ENCODE measurements at regions not wholly inside any gene's neighbourhood (a gene's known extent, or its start where the extent isn't known, plus 50 kb on each side); places are given as distances from the start of the nearest gene placed in this dataset.

GRCh38 chr5:10009802-10010201, 239.9 kb downstream of the ATPSCKMT start:
- Histone ChIP-seq H3K4me2 (no peak overlapping the region), H3K36me3 (ENCODE audit: insufficient read depth) (no peaks in the 10 kb centered on the region), H2AFZ (ENCODE audit: low read depth) (no peak overlapping the region)

GRCh38 chr5:9987101-9987500, 262.6 kb downstream of the ATPSCKMT start:
- Histone ChIP-seq H4K20me1 (ENCODE audit: insufficient read depth) (no peaks in the 10 kb centered on the region), H2AFZ (ENCODE audit: low read depth) (no peak overlapping the region)
- no peak for TF ChIP-seq CTCF (conservative IDR thresholded peaks at IDR 0.05; ENCODE audit: low read depth, low read length)

More at GRCh38 chr5:10009802-10010201, 239.9 kb downstream of the ATPSCKMT start:
- Histone ChIP-seq H3K4me3 (IDR thresholded peaks at IDR 0.05; ENCODE audit: insufficient read depth, low read depth, low read length) (no peak overlapping the region), H3K79me2 (ENCODE audit: insufficient read depth, low read depth) (no peaks in the 10 kb centered on the region), H3K27me3 (ENCODE audit: insufficient read depth, low read depth) (no peaks in the 10 kb centered on the region), H4K20me1 (ENCODE audit: insufficient read depth) (no peaks in the 10 kb centered on the region), H3K4me1 (ENCODE audit: low read depth, poor library complexity, severe bottlenecking) (no peaks in the 10 kb centered on the region), H3K9ac (no peak overlapping the region), H3K27ac (no peak overlapping the region)
- TF ChIP-seq CTCF (conservative IDR thresholded peaks at IDR 0.05; ENCODE audit: low read depth, low read length), result no peak

GRCh38 chr5:9977070-9977469, 272.6 kb downstream of the ATPSCKMT start:
- no peak overlapping the region for H2AFZ ChIP-seq (ENCODE audit: low read depth)
- no peak overlapping the region for H3K27ac ChIP-seq
- no peak overlapping the region for H3K4me3 ChIP-seq (IDR thresholded peaks at IDR 0.05; ENCODE audit: insufficient read depth, low read depth, low read length)
- TF ChIP-seq CTCF (conservative IDR thresholded peaks at IDR 0.05; ENCODE audit: low read depth, low read length), result no peak
- H3K4me2 ChIP-seq, result no peak overlapping the region
- no peaks in the 10 kb centered on the region for H3K27me3 ChIP-seq (ENCODE audit: insufficient read depth, low read depth)
- no peaks in the 10 kb centered on the region for H4K20me1 ChIP-seq (ENCODE audit: insufficient read depth)
- H3K36me3 ChIP-seq (ENCODE audit: insufficient read depth), result no peaks in the 10 kb centered on the region
- H3K79me2 ChIP-seq (ENCODE audit: insufficient read depth, low read depth), result no peaks in the 10 kb centered on the region
- no peaks in the 10 kb centered on the region for H3K4me1 ChIP-seq (ENCODE audit: low read depth, poor library complexity, severe bottlenecking)
- H3K9ac ChIP-seq, result no peak overlapping the region

More at GRCh38 chr5:9987101-9987500, 262.6 kb downstream of the ATPSCKMT start:
- Histone ChIP-seq H3K27ac (no peak overlapping the region), H3K9ac (no peak overlapping the region), H3K27me3 (ENCODE audit: insufficient read depth, low read depth) (no peaks in the 10 kb centered on the region), H3K4me1 (ENCODE audit: low read depth, poor library complexity, severe bottlenecking) (no peaks in the 10 kb centered on the region), H3K4me3 (IDR thresholded peaks at IDR 0.05; ENCODE audit: insufficient read depth, low read depth, low read length) (no peak overlapping the region), H3K36me3 (ENCODE audit: insufficient read depth) (no peaks in the 10 kb centered on the region), H3K4me2 (no peak overlapping the region), H3K79me2 (ENCODE audit: insufficient read depth, low read depth) (no peaks in the 10 kb centered on the region)

- no peak overlapping the region for H3K27ac ChIP-seq
- TF ChIP-seq CTCF (conservative IDR thresholded peaks at IDR 0.05; ENCODE audit: low read depth, low read length), result no peak
- H3K79me2 ChIP-seq (ENCODE audit: insufficient read depth, low read depth), result no peaks in the 10 kb centered on the region
- H3K9ac ChIP-seq, result no peak overlapping the region
- no peaks in the 10 kb centered on the region for H3K36me3 ChIP-seq (ENCODE audit: insufficient read depth)
- no peak overlapping the region for H2AFZ ChIP-seq (ENCODE audit: low read depth)
- no peak overlapping the region for H3K4me2 ChIP-seq
- no peaks in the 10 kb centered on the region for H4K20me1 ChIP-seq (ENCODE audit: insufficient read depth)
- no peaks in the 10 kb centered on the region for H3K4me1 ChIP-seq (ENCODE audit: low read depth, poor library complexity, severe bottlenecking)
- H3K4me3 ChIP-seq (IDR thresholded peaks at IDR 0.05; ENCODE audit: insufficient read depth, low read depth, low read length), result no peak overlapping the region
- H3K27me3 ChIP-seq (ENCODE audit: insufficient read depth, low read depth), result no peaks in the 10 kb centered on the region
Measured at GRCh38 chr5:9976621-9977020, 273.1 kb downstream of the ATPSCKMT start.
